GM12878 (cell line): ENCODE measurements at regions not wholly inside any gene's neighbourhood (a gene's known extent, or its start where the extent isn't known, plus 50 kb on each side); places are given as distances from the start of the nearest gene placed in this dataset.

Experiments used
- ATAC-seq: fragments of 200-7000 bp; cut with Tn5 transposase; 3 replicates; pipeline ENCODE4 v1.9.1; 2020; ENCODE audit warnings: mild to moderate bottlenecking, moderate library complexity
- BruUV-seq: library from RNA; stranded (reverse); fragments of 400-500 nt; replicated peaks from 2 replicates; lab custom pipeline; 2021; lab: Mats Ljungman, UMichigan
- CTCF ChIA-PET: fragments of 300-600 bp; sonication (Branson Sonifier 250); formaldehyde crosslinking; extraction: SDS; loops from one replicate; lab custom pipeline; 2021; ENCODE audit warnings: inconsistent platforms; lab: Yijun Ruan, JAX
- POLR2A ChIA-PET: fragments of 350-600 bp; formaldehyde crosslinking; extraction: SDS; loops from one replicate; lab custom pipeline; 2021; ENCODE audit warnings: inconsistent platforms; lab: Charles Lee
- RAD21 ChIA-PET: fragments of 300-600 bp; sonication (Branson Sonifier 250); formaldehyde crosslinking; loops from one replicate; lab custom pipeline; 2023; ENCODE audit warnings: antibody characterized with exemption; ENCODE audit not compliant: unreplicated experiment; lab: Charles Lee
- SMC1A ChIA-PET: fragments of 300-600 bp; sonication (Branson Sonifier 250); formaldehyde crosslinking; loops from one replicate; lab custom pipeline; 2023; ENCODE audit not compliant: unreplicated experiment, uncharacterized antibody; lab: Charles Lee
- DNase-seq: peaks from one replicate; pipeline ENCODE4 v3.0.0-alpha.2; 2011; ENCODE audit warnings: low read depth, low spot score
- FAIRE-seq: peaks from 3 replicates; lab custom pipeline; 2011; peaks lifted over from hg19 to GRCh38; lab: Jason Lieb, UNC
- H2AFZ ChIP-seq: 2 replicates; pipeline ENCODE4 v1.6.0; 2011; ENCODE audit warnings: low read depth, low read length, control low read depth; ENCODE audit not compliant: control insufficient read depth
- H3K27ac ChIP-seq: 2 replicates; pipeline ENCODE4 v1.5.1; 2011; ENCODE audit warnings: control low read depth; ENCODE audit not compliant: control insufficient read depth, insufficient read depth
- H3K27me3 ChIP-seq, 2 experiments: replicated peaks in 1 of 2; 2 replicates each; pipeline versions ENCODE4 v1.6.0 to v1.6.1; 2011; ENCODE audit warnings: low read length in 1 of 2; ENCODE audit not compliant: control insufficient read depth in 2 of 2, insufficient read depth in 2 of 2
- H3K36me3 ChIP-seq, 2 experiments: 2 replicates each; pipeline ENCODE4 v1.5.1; 2011; ENCODE audit warnings: low read length in 1 of 2; ENCODE audit not compliant: control insufficient read depth in 2 of 2, insufficient read depth in 2 of 2
- H3K4me1 ChIP-seq: 2 replicates; pipeline ENCODE4 v1.6.1; 2011; ENCODE audit warnings: mild to moderate bottlenecking, low read length, moderate library complexity, mixed read lengths; ENCODE audit not compliant: control insufficient read depth, insufficient read depth
- H3K4me2 ChIP-seq: 2 replicates; pipeline ENCODE4 v1.6.0; 2011; ENCODE audit warnings: control low read depth; ENCODE audit not compliant: control insufficient read depth, insufficient read depth
- H3K4me3 ChIP-seq: fragments of 200-600 bp; sonication (generic); 2 replicates; pipeline ENCODE4 v1.5.1; 2016
- H3K79me2 ChIP-seq: 2 replicates; pipeline ENCODE4 v1.6.0; 2011; ENCODE audit warnings: low read length; ENCODE audit not compliant: control insufficient read depth, insufficient read depth
- H3K9ac ChIP-seq: 2 replicates; pipeline ENCODE4 v1.8.0; 2011; ENCODE audit warnings: low read length, control low read depth, mixed read lengths; ENCODE audit not compliant: control insufficient read depth, insufficient read depth
- H3K9me3 ChIP-seq: replicated peaks from 3 replicates; pipeline ENCODE4 v1.5.1; 2011; ENCODE audit warnings: mild to moderate bottlenecking, low read length; ENCODE audit not compliant: control insufficient read depth, insufficient read depth
- H4K20me1 ChIP-seq: 2 replicates; pipeline ENCODE4 v1.6.0; 2011; ENCODE audit not compliant: control insufficient read depth, insufficient read depth
- ATF7 ChIP-seq: fragments of 450-650 bp; IDR thresholded peaks from 2 replicates; pipeline ENCODE4 v1.6.1; 2016; ENCODE audit warnings: low read depth, mild to moderate bottlenecking
- FOS ChIP-seq: IDR thresholded peaks from 3 replicates; pipeline ENCODE4 v1.6.1; 2011; ENCODE audit warnings: borderline replicate concordance; ENCODE audit not compliant: insufficient read length; ENCODE audit errors: extremely low read depth
- GATAD2B ChIP-seq: fragments of 450-650 bp; conservative IDR thresholded peaks from 2 replicates; pipeline ENCODE4 v1.6.1; 2017; ENCODE audit warnings: low read depth, mild to moderate bottlenecking, moderate library complexity
- MEF2A ChIP-seq: IDR thresholded peaks from 2 replicates; pipeline ENCODE4 v1.6.1; 2011; ENCODE audit warnings: low read depth, mild to moderate bottlenecking, low read length, moderate library complexity; ENCODE audit not compliant: insufficient read depth
- NFIC ChIP-seq: IDR thresholded peaks from 2 replicates; pipeline ENCODE4 v1.6.1; 2012; ENCODE audit warnings: low read depth, mild to moderate bottlenecking, inconsistent platforms, low read length, moderate library complexity
- NRF1 ChIP-seq: conservative IDR thresholded peaks from 2 replicates; pipeline ENCODE4 v1.6.1; 2011; ENCODE audit warnings: mild to moderate bottlenecking, low read depth, low read length, improper control_type of control experiment
- POU2F2 ChIP-seq: IDR thresholded peaks from 3 replicates; pipeline ENCODE4 v1.6.1; 2011; ENCODE audit warnings: low read depth, mild to moderate bottlenecking, low read length, borderline replicate concordance
- RBBP5 ChIP-seq: fragments of 200-600 bp; sonication (generic); conservative IDR thresholded peaks from 2 replicates; pipeline ENCODE4 v1.6.1; 2016
- SRF ChIP-seq, 2 experiments: IDR thresholded peaks; 2 replicates each; pipeline ENCODE4 v1.6.1; 2011; ENCODE audit warnings: low read depth in 2 of 2, low read length in 2 of 2, mild to moderate bottlenecking in 1 of 2, moderate library complexity in 1 of 2
- YY1 ChIP-seq: IDR thresholded peaks from 2 replicates; pipeline ENCODE4 v1.6.1; 2011; ENCODE audit warnings: low read depth, mild to moderate bottlenecking, low read length
- ZNF24 ChIP-seq: fragments of 450-650 bp; IDR thresholded peaks from 2 replicates; pipeline ENCODE4 v1.6.1; 2017; ENCODE audit warnings: antibody characterized with exemption, mild to moderate bottlenecking
- ZSCAN29 ChIP-seq: fragments of 450-650 bp; IDR thresholded peaks from 2 replicates; pipeline ENCODE4 v1.6.1; 2017; ENCODE audit warnings: mild to moderate bottlenecking, moderate library complexity
- in situ Hi-C: fragments of 300-500 bp; cut with MboI; formaldehyde crosslinking; loops from 9 replicates; pipeline ENCODE4 v1.14.3; 2018; ENCODE audit warnings: mixed read lengths
- intact Hi-C: fragments of 100-400 bp; cut with micrococcal nuclease; formaldehyde crosslinking; loops from one replicate; pipeline ENCODE4 v1.14.2; 2022; ENCODE audit not compliant: unreplicated experiment
- TF ChIP-seq, protein P1 (sequence below): IDR thresholded peaks from 2 replicates; pipeline ENCODE4 v1.6.1; 2011; ENCODE audit warnings: mild to moderate bottlenecking, low read depth, low read length, moderate library complexity; ENCODE audit not compliant: insufficient replicate concordance
- TF ChIP-seq, protein P2 (sequence below): fragments of 450-650 bp; formaldehyde crosslinking; IDR thresholded peaks from 2 replicates; pipeline ENCODE4 v1.5.0; 2022; ENCODE audit warnings: mild to moderate bottlenecking, missing genetic modification characterization

DNA sequence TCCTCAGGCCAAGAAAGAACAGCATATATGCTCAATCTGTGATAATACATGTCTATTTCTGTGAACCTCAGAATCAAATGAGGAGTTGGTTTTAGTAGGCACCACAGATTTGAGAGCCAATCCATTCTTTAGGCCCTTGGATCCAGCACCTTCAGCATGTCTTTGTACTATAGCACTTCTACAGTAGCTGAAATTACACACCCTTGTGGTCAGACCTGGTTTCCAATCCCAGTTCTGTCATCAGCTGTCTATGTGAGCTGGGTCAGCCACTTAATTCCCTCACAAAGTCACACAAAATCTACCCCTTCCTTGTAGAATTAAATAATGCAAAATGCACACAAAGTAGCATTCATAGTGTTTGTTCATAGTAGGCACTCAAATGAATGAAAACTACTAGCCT is 381.3 kb upstream of the LARGE1 start:
- DNase-seq (no peak), FAIRE-seq (no peak)
- POLR2A ChIA-PET, result no interaction called here
- H3K4me1 ChIP-seq, result no peaks in the 10 kb centered on the region
- TF ChIP-seq ZNF24, result no peak
- TF ChIP-seq ZSCAN29, result no peak
- no peak for TF ChIP-seq ATF7
- TF ChIP-seq NRF1, result no peak
- no peak for TF ChIP-seq GATAD2B
- TF ChIP-seq, protein P1, sequence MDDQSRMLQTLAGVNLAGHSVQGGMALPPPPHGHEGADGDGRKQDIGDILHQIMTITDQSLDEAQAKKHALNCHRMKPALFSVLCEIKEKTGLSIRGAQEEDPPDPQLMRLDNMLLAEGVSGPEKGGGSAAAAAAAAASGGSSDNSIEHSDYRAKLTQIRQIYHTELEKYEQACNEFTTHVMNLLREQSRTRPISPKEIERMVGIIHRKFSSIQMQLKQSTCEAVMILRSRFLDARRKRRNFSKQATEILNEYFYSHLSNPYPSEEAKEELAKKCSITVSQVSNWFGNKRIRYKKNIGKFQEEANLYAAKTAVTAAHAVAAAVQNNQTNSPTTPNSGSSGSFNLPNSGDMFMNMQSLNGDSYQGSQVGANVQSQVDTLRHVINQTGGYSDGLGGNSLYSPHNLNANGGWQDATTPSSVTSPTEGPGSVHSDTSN, result no peak
- no peak for TF ChIP-seq NFIC
- TF ChIP-seq YY1, result no peak
- TF ChIP-seq, protein P2, sequence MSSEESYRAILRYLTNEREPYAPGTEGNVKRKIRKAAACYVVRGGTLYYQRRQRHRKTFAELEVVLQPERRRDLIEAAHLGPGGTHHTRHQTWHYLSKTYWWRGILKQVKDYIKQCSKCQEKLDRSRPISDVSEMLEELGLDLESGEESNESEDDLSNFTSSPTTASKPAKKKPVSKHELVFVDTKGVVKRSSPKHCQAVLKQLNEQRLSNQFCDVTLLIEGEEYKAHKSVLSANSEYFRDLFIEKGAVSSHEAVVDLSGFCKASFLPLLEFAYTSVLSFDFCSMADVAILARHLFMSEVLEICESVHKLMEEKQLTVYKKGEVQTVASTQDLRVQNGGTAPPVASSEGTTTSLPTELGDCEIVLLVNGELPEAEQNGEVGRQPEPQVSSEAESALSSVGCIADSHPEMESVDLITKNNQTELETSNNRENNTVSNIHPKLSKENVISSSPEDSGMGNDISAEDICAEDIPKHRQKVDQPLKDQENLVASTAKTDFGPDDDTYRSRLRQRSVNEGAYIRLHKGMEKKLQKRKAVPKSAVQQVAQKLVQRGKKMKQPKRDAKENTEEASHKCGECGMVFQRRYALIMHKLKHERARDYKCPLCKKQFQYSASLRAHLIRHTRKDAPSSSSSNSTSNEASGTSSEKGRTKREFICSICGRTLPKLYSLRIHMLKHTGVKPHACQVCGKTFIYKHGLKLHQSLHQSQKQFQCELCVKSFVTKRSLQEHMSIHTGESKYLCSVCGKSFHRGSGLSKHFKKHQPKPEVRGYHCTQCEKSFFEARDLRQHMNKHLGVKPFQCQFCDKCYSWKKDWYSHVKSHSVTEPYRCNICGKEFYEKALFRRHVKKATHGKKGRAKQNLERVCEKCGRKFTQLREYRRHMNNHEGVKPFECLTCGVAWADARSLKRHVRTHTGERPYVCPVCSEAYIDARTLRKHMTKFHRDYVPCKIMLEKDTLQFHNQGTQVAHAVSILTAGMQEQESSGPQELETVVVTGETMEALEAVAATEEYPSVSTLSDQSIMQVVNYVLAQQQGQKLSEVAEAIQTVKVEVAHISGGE (CRISPR knock-in tag), result no peak
- TF ChIP-seq SRF (IDR thresholded peaks at IDR 0.05; ENCODE audit: low read depth in 2 of 2, low read length in 2 of 2), result no peak
- no peak for TF ChIP-seq FOS
- TF ChIP-seq POU2F2, result no peak
- no peak for TF ChIP-seq RBBP5
- TF ChIP-seq MEF2A, result no peak
- TF ChIP-seq, all 136 proteins: peak for 0
- ATAC-seq, result no peak
- H3K27me3 ChIP-seq, result no peaks in the 10 kb centered on the region
- no peak overlapping the region for H3K4me3 ChIP-seq
- H3K36me3 ChIP-seq, result no peaks in the 10 kb centered on the region
- H2AFZ ChIP-seq, result no peak overlapping the region
- no peak overlapping the region for H3K4me2 ChIP-seq
- H3K27ac ChIP-seq, result no peak overlapping the region
- SMC1A ChIA-PET, result no interaction called here
- CTCF ChIA-PET, result no interaction called here
- H3K9me3 ChIP-seq, result no peaks in the 10 kb centered on the region
- intact Hi-C loops (no loop called here), in situ Hi-C loops (no loop called here)
- no peaks in the 10 kb centered on the region for H4K20me1 ChIP-seq
- no TSS peak for BruUV-seq
- H3K9ac ChIP-seq, result no peak overlapping the region
- RAD21 ChIA-PET, result no interaction called here
- H3K79me2 ChIP-seq, result no peaks in the 10 kb centered on the region
